ENCODE measurements at regions not wholly inside any gene's neighbourhood (a gene's known extent, or its start where the extent isn't known, plus 50 kb on each side); places are given as distances from the start of the nearest gene placed in this dataset.
A peak's percentile ranks its signal among the peaks of the same experiment; 100 is the strongest.

DNA sequence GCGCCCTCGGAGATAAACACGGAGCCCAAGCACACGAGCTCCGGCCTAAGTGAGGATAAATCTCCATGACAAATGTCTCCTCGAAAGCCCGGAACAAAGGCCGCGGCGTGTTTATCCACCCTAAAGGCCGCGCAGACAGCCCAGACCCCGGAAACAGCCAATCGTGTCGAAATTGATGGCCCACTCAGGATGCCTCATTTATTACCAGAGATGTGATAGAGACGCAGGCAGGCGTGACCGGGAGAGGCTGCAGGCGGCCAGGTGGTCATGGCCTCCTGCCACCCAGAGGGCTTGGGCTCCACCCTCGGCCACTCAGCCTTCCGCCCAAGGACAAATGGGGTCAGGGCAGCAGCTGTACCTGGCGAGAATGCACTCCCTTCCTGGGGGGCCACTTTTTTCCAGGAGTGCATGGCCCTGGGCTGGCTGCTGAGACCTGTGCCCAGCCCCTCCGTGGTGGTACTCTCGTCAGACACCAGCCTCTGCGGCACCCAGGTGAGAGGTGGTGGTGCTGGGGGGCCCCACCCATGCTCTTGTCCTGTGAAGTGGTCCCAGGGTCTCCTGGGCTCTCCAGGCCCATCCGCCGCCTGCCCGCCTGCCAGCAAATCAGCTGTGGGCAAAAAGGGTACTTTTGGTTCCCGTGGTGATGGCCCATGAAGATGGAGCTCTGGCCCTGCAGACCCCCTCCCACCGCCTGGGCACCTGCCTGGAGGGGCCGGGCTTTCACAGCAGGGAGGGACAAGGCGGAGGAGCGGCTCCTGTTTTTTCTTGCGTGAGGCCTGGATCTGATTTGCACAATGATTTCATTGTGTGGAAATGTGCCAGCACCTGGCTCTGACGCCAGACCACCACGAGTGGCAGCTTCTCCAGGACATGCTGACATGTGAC, 211.5 kb upstream of the C14orf180 start:
- H3K4me3 ChIP-seq = no peak overlapping the region
- H3K27me3 ChIP-seq = peaks cover 8% of the 10 kb centered on the region
- no peak for DNase-seq
- no peaks in the 10 kb centered on the region for H3K9me3 ChIP-seq
- no peak for TF ChIP-seq EP300 (IDR thresholded peaks at IDR 0.05; ENCODE audit: low read depth)
- no peak for TF ChIP-seq POLR2AphosphoS5 (IDR thresholded peaks at IDR 0.05)
- TF ChIP-seq, protein P1, sequence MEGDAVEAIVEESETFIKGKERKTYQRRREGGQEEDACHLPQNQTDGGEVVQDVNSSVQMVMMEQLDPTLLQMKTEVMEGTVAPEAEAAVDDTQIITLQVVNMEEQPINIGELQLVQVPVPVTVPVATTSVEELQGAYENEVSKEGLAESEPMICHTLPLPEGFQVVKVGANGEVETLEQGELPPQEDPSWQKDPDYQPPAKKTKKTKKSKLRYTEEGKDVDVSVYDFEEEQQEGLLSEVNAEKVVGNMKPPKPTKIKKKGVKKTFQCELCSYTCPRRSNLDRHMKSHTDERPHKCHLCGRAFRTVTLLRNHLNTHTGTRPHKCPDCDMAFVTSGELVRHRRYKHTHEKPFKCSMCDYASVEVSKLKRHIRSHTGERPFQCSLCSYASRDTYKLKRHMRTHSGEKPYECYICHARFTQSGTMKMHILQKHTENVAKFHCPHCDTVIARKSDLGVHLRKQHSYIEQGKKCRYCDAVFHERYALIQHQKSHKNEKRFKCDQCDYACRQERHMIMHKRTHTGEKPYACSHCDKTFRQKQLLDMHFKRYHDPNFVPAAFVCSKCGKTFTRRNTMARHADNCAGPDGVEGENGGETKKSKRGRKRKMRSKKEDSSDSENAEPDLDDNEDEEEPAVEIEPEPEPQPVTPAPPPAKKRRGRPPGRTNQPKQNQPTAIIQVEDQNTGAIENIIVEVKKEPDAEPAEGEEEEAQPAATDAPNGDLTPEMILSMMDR (IDR thresholded peaks at IDR 0.05) = no peak
- TF ChIP-seq POLR2A (IDR thresholded peaks at IDR 0.05) = no peak
- H3K27ac ChIP-seq = no peak overlapping the region
- in situ Hi-C loops (cut with MboI; ENCODE audit: low pct_ligation_motif_present in 1 of 4, low pct_unique_long_range_greater_than_20kb in 1 of 4, low sequenced_read_pairs in 3 of 4) = no loop called here
- intact Hi-C loops (cut with DNase I; ENCODE audit: low total_unique reads) = no loop called here
- no peaks in the 10 kb centered on the region for H3K4me1 ChIP-seq
- H3K36me3 ChIP-seq = no peaks in the 10 kb centered on the region
- WGBS, 2 donors (ENCODE audit: low coverage in 1 of 2) = 70% methylated on average over 31 of the region's 36 CpGs; no CpG with 5 or more reads in 1 of the 2 donors

- no peak for DNase-seq
- Histone ChIP-seq H3K4me3 (no peak overlapping the region), H3K27me3 (peaks cover 8% of the 10 kb centered on the region), H3K27ac (no peak overlapping the region), H3K36me3 (no peaks in the 10 kb centered on the region), H3K9me3 (no peaks in the 10 kb centered on the region), H3K4me1 (no peaks in the 10 kb centered on the region)
- WGBS, 2 donors (ENCODE audit: low coverage in 1 of 2) = 86% methylated on average over 8 of the region's 9 CpGs; no CpG with 5 or more reads in 1 of the 2 donors
- TF ChIP-seq POLR2A (IDR thresholded peaks at IDR 0.05) = no peak
- in situ Hi-C loops (cut with MboI; ENCODE audit: low pct_ligation_motif_present in 1 of 4, low pct_unique_long_range_greater_than_20kb in 1 of 4, low sequenced_read_pairs in 3 of 4) = no loop called here
- intact Hi-C loops (cut with DNase I; ENCODE audit: low total_unique reads) = no loop called here
These were observed 210.8 kb upstream of the C14orf180 start for GRCh38 chr14:104368751-104369100.

GRCh38 chr14:104369208-104369607, 210.4 kb upstream of the C14orf180 start:
- Histone ChIP-seq H3K27ac (no peak overlapping the region), H3K4me1 (no peaks in the 10 kb centered on the region), H3K9me3 (no peaks in the 10 kb centered on the region), H3K4me3 (no peak overlapping the region), H3K36me3 (no peaks in the 10 kb centered on the region), H3K27me3 (peaks cover 8% of the 10 kb centered on the region)
- DNase-seq = no peak
- intact Hi-C loops (cut with DNase I; ENCODE audit: low total_unique reads) (no loop called here), in situ Hi-C loops (cut with MboI; ENCODE audit: low pct_ligation_motif_present in 1 of 4, low pct_unique_long_range_greater_than_20kb in 1 of 4, low sequenced_read_pairs in 3 of 4) (no loop called here)
- 78% methylated on average over 8 of the region's 8 CpGs; no CpG with 5 or more reads in 1 of the 2 donors for WGBS, 2 donors (ENCODE audit: low coverage in 1 of 2)
- TF ChIP-seq POLR2A (IDR thresholded peaks at IDR 0.05) (no peak), POLR2AphosphoS5 (IDR thresholded peaks at IDR 0.05) (no peak), EP300 (IDR thresholded peaks at IDR 0.05; ENCODE audit: low read depth) (no peak)
- TF ChIP-seq, protein P1 (IDR thresholded peaks at IDR 0.05) = no peak

DNA sequence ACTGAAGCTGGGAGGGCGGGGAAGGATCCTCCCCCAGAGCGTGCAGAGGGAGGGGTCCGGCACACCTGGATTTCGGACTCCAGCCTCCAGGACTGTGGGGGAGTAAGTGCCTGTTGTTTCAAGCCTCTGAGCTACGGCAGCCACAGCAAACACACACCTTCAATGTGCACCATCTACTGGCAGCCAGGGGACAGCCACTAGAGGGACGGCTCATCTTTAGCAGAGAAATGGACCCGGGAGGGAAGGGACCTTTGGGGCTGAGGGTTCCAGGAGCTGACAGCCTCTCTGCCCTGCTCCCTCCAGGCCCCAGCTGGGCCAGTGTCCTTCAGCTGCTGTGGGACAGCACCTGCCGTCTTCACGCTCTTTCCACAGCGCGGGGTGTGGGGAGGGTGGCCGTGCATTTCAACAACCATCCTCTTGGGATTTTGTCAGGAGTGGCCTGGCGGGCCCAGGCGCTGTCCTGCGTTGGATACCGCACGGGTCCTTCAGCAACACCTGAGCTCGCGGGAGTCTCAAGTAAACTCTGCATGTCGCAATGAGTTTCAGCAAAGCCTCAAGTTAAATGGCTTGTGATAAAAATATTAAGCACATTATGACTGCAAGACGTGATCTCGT, 209.2 kb upstream of the C14orf180 start:
- no peak for DNase-seq
- TF ChIP-seq EP300 (IDR thresholded peaks at IDR 0.05; ENCODE audit: low read depth) (no peak), POLR2AphosphoS5 (IDR thresholded peaks at IDR 0.05) (no peak), POLR2A (IDR thresholded peaks at IDR 0.05) (no peak)
- TF ChIP-seq, protein P1 (IDR thresholded peaks at IDR 0.05) = peak in 4 of 5 experiments; percentile 38 to 57 (median 42)

More for the DNA sequence above, 209.2 kb upstream of the C14orf180 start:
- Histone ChIP-seq H3K27me3 (peaks cover 15% of the 10 kb centered on the region), H3K4me3 (no peak overlapping the region), H3K36me3 (no peaks in the 10 kb centered on the region), H3K27ac (no peak overlapping the region), H3K9me3 (no peaks in the 10 kb centered on the region), H3K4me1 (no peaks in the 10 kb centered on the region)
- in situ Hi-C loops (cut with MboI; ENCODE audit: low pct_ligation_motif_present in 1 of 4, low pct_unique_long_range_greater_than_20kb in 1 of 4, low sequenced_read_pairs in 3 of 4) = no loop called here
- WGBS, 2 donors (ENCODE audit: low coverage in 1 of 2) = 54% methylated on average over 21 of the region's 22 CpGs; no CpG with 5 or more reads in 1 of the 2 donors
- intact Hi-C loops (cut with DNase I; ENCODE audit: low total_unique reads) = no loop called here
